ENCODE measurements at regions not wholly inside any gene's neighbourhood (a gene's known extent, or its start where the extent isn't known, plus 50 kb on each side); places are given as distances from the start of the nearest gene placed in this dataset.
A peak's percentile ranks its signal among the peaks of the same experiment; 100 is the strongest.

GRCh38 chr16:6517020-6517720 lies 815.5 kb upstream of the RBFOX1 start:
- no peak for DNase-seq (ENCODE audit: low spot score)

DNA sequence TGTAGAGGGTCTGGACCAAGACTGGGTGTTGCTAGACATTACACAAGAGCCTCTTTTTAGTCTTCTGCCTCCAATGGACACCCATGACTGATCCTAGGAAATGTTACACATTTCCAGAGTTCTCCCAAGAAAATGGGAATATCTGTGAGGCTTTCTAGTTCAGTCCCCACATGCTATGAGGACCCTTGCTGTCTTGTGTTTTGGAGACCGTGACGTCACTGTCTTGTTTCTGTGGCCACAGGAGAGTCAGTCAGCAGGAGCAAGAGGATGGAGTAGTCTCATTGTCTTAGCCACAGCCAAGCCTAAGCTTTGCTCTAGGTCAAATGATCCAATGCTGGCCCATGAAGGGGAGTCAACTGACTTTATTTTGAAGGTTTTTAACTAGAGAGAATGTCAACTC lies 820.1 kb upstream of the RBFOX1 start:
- no peak for DNase-seq (ENCODE audit: low spot score)

- DNase-seq (ENCODE audit: low spot score), result no peak
Measured at GRCh38 chr16:6510261-6510660, 822.4 kb upstream of the RBFOX1 start.

GRCh38 chr16:6499413-6499812 lies 833.2 kb upstream of the RBFOX1 start:
- DNase-seq (ENCODE audit: low spot score), result no peak

- DNase-seq (ENCODE audit: low spot score), result no peak
Measured at GRCh38 chr16:6498858-6499257, 833.8 kb upstream of the RBFOX1 start.

- DNase-seq (ENCODE audit: low spot score), result no peak
Measured at GRCh38 chr16:6496996-6497395, 835.6 kb upstream of the RBFOX1 start.

DNA sequence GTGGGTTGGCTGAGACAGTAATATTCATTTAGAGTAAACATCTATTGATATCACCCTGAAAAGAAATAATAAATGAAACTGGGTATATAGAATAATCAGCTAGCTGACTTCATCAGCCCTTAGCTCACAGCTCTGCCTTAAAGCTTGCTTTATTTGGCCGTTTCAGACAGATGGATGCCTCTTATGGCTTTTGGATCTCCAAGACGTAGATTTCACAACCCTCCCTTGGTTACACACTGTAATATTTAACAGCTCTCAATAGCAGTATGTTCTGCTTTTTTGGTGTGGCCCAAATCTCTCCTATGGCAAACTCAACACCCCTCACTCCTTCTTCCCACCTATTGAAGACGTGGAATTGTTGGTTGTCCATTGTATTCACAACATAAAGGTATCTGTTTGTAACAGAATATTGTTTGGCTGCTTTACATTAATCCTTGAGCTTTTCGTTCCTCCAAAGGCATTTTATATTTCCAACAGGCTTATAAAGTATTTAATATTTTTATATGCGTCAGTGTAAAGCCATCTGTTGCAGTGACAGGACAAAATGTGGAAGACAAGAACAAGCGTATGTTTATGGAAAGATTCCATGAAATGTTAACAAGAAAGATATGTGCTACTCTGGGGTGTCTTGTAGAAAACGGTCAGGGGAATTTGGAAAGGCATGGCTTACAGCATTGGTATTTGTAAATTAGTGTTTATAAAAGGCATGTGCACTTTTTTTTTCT lies 837.0 kb upstream of the RBFOX1 start:
- no peak for DNase-seq (ENCODE audit: low spot score)

DNA sequence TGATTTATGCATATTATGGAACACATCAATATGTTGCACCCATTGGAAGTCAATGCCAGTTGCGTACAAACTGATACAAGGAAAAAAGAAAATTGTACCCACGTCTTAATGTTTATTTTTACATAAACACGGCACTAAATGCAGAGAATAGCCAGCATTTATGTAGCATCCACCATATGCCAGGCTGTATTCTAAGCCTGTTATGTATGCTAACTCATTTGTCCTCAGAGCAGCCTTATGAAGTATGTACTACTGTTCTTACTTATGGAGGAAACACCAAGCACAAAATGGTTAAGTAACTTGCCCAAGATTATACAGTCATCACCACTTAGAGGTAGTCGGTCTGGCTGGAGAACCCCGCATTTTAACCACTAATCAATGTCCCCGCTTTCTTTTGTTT lies 837.9 kb upstream of the RBFOX1 start:
- DNase-seq (ENCODE audit: low spot score), result no peak

DNA sequence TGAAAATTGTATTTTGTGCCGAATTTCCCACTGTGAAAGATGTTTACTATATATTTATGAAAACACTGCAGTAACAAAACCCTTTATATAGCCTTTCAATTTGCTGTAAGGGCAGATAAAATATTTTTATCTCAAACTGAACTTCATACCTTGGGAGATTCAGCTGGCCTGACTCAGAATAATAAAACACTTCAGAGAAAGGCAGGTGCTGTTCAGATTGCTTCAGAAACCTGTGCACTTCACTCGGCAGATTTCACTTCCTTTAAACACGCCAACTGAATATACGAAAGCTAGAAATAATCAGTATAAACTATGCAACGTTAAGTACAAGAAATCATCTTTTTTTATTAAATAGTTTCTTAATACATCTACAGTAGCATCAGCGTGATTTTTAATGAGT lies 839.1 kb upstream of the RBFOX1 start:
- DNase-seq (ENCODE audit: low spot score), result no peak

DNA sequence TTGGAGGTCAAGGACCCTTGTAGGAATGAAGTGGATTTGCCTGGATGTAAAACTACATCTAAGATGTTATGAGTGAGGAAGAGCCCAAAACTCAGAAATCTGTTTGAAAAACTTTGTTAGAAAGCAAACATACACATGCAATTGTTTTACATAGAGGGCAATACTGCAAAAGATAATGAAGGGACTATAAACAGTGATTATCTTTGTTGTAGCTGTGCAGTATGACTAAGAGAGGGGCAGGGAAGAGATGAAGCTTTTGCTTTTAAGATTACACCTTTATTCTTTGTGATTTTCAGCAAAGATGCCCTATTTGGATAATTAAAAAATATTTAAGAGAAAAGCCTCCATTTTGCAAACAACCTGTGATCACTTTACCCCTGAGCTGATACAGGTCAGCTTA lies 839.9 kb upstream of the RBFOX1 start:
- DNase-seq (ENCODE audit: low spot score), result no peak

GRCh38 chr16:6484935-6485334 lies 847.7 kb upstream of the RBFOX1 start:
- DNase-seq (ENCODE audit: low spot score), result no peak

- no peak for DNase-seq (ENCODE audit: low spot score)
Measured at GRCh38 chr16:6484081-6484480, 848.6 kb upstream of the RBFOX1 start.

DNA sequence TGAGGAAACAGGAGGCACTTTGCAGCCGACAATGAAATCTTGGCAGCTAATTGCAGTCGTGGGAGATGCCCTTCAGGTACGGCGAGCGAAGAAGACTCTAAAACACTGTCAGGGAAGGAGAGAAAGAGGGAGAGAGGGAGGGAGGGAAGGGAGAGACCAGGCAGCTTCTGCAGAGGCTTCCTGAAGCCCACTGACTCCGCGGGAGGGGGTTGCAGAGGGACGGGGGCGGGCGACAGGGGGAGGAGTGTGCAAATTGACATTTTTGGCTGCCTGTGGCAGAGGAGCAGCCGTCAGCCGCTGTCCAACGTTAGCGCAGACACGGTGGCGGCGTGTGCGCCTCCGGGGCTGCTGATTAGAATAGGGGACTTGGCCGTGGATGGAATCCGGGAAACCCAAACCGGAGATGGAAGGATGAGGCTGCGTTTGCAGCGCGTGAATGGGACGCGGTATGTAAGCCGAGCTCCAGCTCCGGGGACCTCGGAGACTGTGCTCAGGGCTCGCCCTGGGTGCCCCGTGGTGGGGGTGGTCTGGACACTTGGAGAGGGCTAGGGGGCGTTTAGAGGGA lies 849.1 kb upstream of the RBFOX1 start:
- peak; percentile 21 for DNase-seq (ENCODE audit: low spot score)

DNA sequence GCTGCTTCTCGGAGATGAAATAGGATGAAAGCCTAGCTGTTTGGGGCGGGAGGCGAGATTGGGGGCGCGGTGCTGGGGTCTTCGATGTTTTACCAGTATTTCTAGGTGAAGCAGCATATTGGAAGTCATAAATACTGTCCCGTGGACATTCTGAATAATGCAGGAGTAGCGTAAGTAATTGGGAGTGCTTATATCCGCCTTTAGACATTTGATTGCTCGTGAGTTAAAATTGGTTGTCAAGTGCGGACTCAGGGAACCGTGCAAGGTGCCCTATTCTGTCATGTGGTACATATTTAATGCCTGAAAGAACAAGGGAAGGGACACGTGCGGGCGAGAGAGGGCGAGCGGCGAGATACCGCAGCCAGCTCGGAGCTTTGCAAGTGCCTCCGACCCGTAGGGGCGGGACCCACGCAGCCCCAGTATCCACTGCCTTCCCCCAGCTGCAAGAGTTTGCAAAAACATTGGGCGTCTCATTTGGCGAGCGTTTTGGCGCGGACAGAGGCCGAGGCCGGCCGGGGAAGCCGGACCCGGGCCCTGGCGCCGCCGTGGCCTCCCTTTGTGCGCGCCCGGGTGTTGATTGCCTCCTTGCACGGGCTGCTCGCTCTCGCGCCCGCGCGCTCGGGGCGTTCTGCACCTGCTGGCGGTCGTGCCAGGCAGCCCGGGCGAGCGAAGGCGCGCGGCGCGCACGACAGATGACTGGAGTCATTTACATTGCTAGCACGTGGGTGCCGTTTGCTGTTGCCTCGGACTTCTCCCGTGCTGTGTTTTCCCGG lies 849.8 kb upstream of the RBFOX1 start:
- no peak for DNase-seq (ENCODE audit: low spot score)

GRCh38 chr16:6481894-6482293 lies 850.8 kb upstream of the RBFOX1 start:
- DNase-seq (ENCODE audit: low spot score), result no peak

DNA sequence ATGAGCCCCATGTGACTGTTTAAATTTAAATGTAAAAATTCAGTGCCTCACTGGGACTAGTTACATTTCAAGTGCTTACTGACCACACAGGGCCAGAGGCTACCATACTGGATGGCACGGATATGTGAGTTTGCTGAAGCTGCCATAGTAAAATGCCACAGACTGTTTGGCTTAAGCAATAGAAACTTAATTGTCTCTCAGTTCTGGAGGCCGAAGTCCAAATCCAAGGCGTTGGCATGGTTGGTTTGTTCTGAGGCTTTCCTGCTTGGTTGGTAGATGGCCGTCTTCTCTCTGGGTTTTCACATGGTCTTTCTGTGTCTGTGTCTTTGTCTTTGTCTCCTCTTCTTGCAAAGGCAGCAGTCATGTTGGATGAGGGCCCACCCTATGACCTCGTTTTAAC lies 878.9 kb upstream of the RBFOX1 start:
- DNase-seq (ENCODE audit: low spot score), result no peak

GRCh38 chr16:6447021-6447790 lies 885.4 kb upstream of the RBFOX1 start:
- DNase-seq (ENCODE audit: low spot score), result no peak

DNA sequence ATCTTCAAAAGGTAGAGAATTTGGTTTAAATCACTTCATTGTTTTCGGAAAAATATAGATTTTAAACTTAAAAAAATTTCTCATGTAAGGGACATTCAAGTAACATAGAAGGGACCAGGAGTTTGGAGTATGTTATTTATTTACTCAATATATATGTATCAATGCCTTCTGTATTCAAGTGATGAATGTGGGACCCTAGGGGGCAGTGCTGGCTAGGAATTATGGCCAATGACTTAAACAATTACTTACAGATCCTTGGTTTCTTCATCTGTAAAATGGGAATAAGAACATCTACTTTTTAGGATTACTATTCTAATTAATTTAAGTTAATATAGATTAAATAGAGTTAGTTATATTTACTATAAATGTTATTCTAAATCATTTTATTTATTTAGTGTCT lies 886.3 kb upstream of the RBFOX1 start:
- no peak for DNase-seq (ENCODE audit: low spot score)

- no peak for DNase-seq (ENCODE audit: low spot score)
Measured at GRCh38 chr16:6439129-6439528, 893.5 kb upstream of the RBFOX1 start.

- DNase-seq (ENCODE audit: low spot score), result no peak
Measured at GRCh38 chr16:6428861-6429260, 903.8 kb upstream of the RBFOX1 start.

- no peak for DNase-seq (ENCODE audit: low spot score)
Measured at GRCh38 chr16:6427621-6428020, 905.0 kb upstream of the RBFOX1 start.

GRCh38 chr16:6407596-6407995 lies 925.0 kb upstream of the RBFOX1 start:
- DNase-seq (ENCODE audit: low spot score), result no peak
